HL-60 (cell line): ENCODE measurements at regions not wholly inside any gene's neighbourhood (a gene's known extent, or its start where the extent isn't known, plus 50 kb on each side); places are given as distances from the start of the nearest gene placed in this dataset.

Experiments used
- DNase-seq, 2 experiments: peaks; one replicate each; pipeline ENCODE4 v3.0.0-alpha.2; 2010 to 2020; ENCODE audit warnings: low read depth in 1 of 2, low spot score in 1 of 2
- H3K27ac ChIP-seq: fragments of 250-450 bp; sonication (Bioruptor Pico); replicated peaks from 2 replicates; pipeline ENCODE4 v1.5.1; 2020; ENCODE audit warnings: mild to moderate bottlenecking, moderate library complexity
- H3K27me3 ChIP-seq: fragments of 250-450 bp; sonication (Bioruptor Pico); 2 replicates; pipeline ENCODE4 v1.5.1; 2021; ENCODE audit warnings: mild to moderate bottlenecking, moderate library complexity; ENCODE audit not compliant: insufficient read depth, poor library complexity, severe bottlenecking
- H3K4me3 ChIP-seq: replicated peaks from 2 replicates; pipeline ENCODE4 v1.5.1; 2011; ENCODE audit warnings: mild to moderate bottlenecking, control low read depth, low read length; ENCODE audit not compliant: insufficient read depth
- CTCF ChIP-seq: IDR thresholded peaks from one replicate; pipeline ENCODE4 v1.5.1; 2011; ENCODE audit warnings: low read length, control low read depth, inconsistent platforms; ENCODE audit not compliant: insufficient read depth
- GABPA ChIP-seq: IDR thresholded peaks from 2 replicates; pipeline ENCODE4 v1.6.1; 2012; ENCODE audit warnings: low read depth
- POLR2AphosphoS5 ChIP-seq: IDR thresholded peaks from 2 replicates; pipeline ENCODE4 v1.6.1; 2012; ENCODE audit warnings: low read depth
- REST ChIP-seq: IDR thresholded peaks from 2 replicates; pipeline ENCODE4 v1.6.1; 2012; ENCODE audit warnings: low read depth; ENCODE audit not compliant: insufficient replicate concordance
- SPI1 ChIP-seq: IDR thresholded peaks from 2 replicates; pipeline ENCODE4 v1.6.1; 2012; ENCODE audit warnings: low read depth, mild to moderate bottlenecking, borderline replicate concordance

GRCh38 chr4:29521281-29521680 is 1198.9 kb upstream of the PCDH7 start:
- Histone ChIP-seq H3K4me3 (no peak overlapping the region), H3K27ac (no peak overlapping the region), H3K27me3 (no peaks in the 10 kb centered on the region)
- DNase-seq: no peak
- TF ChIP-seq SPI1: no peak
- no peak for TF ChIP-seq GABPA
- no peak for TF ChIP-seq CTCF
- TF ChIP-seq POLR2AphosphoS5: no peak
- TF ChIP-seq REST: no peak

DNA sequence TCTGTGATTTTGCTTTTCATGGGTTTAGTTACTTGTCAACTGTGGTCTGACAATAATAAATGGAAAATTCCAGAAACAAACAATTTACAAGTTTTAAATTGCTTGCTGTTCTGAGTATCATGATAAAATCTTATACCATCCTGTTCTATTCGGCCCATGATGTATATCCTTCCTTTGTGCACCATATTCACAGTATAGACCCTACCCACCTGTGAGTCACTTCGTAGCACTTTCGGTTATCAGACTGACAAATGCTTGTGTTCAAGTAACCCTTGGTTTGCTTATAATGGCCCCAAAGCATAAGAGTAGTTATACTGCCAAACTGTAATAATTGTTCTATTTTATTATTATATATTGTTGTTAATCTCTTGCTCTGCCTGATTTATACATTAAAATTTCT is 1183.4 kb upstream of the PCDH7 start:
- no peaks in the 10 kb centered on the region for H3K27me3 ChIP-seq
- DNase-seq: no peak
- no peak overlapping the region for H3K27ac ChIP-seq
- H3K4me3 ChIP-seq: no peak overlapping the region
- TF ChIP-seq CTCF (no peak), REST (no peak), SPI1 (no peak), POLR2AphosphoS5 (no peak), GABPA (no peak)

DNA sequence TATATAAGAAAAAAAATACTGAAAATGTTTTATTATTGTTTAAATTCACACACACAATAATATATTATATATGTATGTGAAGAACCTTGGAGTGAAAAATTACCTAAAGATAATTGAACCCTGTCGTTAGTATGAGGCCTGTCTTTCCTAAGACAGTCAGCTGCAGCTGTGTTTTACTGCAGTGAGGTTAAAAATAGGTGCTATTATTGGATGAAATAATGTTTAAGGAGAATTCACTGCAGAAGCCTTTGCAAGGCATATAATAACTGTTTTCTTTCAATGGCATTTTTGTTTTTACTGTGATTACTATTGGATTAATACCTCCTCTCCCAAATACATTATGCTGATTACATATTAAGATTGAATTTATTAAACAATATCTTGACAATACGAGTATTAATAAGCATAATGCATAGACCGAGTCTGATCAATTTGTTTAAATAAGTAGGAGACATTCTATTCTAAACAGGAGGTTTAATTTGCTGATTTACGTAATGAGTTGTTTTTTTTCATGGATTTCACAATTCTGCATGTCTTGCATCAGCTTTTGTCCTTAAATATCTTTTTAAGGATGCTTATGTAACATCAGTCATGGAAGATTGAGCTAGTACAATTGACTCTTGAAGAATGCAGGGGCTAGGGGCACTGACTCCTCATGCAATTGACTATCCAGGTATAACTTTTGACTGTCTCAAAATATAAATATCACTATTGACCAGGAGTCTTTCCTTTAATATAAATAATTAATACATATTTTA is 1181.1 kb upstream of the PCDH7 start:
- Histone ChIP-seq H3K27me3 (no peaks in the 10 kb centered on the region), H3K4me3 (no peak overlapping the region), H3K27ac (no peak overlapping the region)
- DNase-seq: peak in 1 of 2 experiments; percentile 41
- TF ChIP-seq POLR2AphosphoS5 (no peak), REST (no peak), CTCF (no peak), GABPA (no peak), SPI1 (no peak)
